Neural progenitor cell (in vitro differentiated cells): ENCODE measurements at regions not wholly inside any gene's neighbourhood (a gene's known extent, or its start where the extent isn't known, plus 50 kb on each side); places are given as distances from the start of the nearest gene placed in this dataset.
A peak's percentile ranks its signal among the peaks of the same experiment; 100 is the strongest.

Experiments
- DNase-seq: peaks from one replicate; pipeline ENCODE4 v3.0.0-alpha.2; 2016; ENCODE audit warnings: low spot score
- H2AFZ ChIP-seq: fragments of 200-600 bp; sonication (generic); replicated peaks from 2 replicates; pipeline ENCODE4 v1.6.1; 2016; ENCODE audit warnings: antibody characterized with exemption
- H3F3A ChIP-seq: fragments of 200-600 bp; sonication (generic); 2 replicates; pipeline ENCODE4 v1.6.1; 2016; ENCODE audit warnings: antibody characterized with exemption, low read depth
- H3K27ac ChIP-seq: fragments of 200-600 bp; sonication (generic); 2 replicates; pipeline ENCODE4 v1.5.1; 2016; ENCODE audit warnings: mild to moderate bottlenecking
- H3K27me3 ChIP-seq: fragments of 200-600 bp; sonication (generic); 2 replicates; pipeline ENCODE4 v1.6.1; 2016; ENCODE audit warnings: mild to moderate bottlenecking, moderate library complexity
- H3K36me3 ChIP-seq: fragments of 200-600 bp; sonication (generic); 2 replicates; pipeline ENCODE4 v1.5.1; 2016
- H3K4me1 ChIP-seq: fragments of 200-600 bp; sonication (generic); 2 replicates; pipeline ENCODE4 v1.6.1; 2016; ENCODE audit warnings: mixed run types
- H3K4me2 ChIP-seq: fragments of 200-600 bp; sonication (generic); 2 replicates; pipeline ENCODE4 v1.6.1; 2016
- H3K4me3 ChIP-seq: fragments of 200-600 bp; sonication (generic); 2 replicates; pipeline ENCODE4 v1.5.1; 2016
- H3K79me2 ChIP-seq: fragments of 200-600 bp; sonication (generic); 2 replicates; pipeline ENCODE4 v1.6.1; 2016; ENCODE audit warnings: low read depth
- H3K9ac ChIP-seq: fragments of 200-600 bp; sonication (generic); 2 replicates; pipeline ENCODE4 v1.6.1; 2016
- H3K9me3 ChIP-seq: fragments of 200-600 bp; sonication (generic); 2 replicates; pipeline ENCODE4 v1.5.1; 2016; ENCODE audit warnings: low read depth
- H4K20me1 ChIP-seq: fragments of 200-600 bp; sonication (generic); 2 replicates; pipeline ENCODE4 v1.6.1; 2016; ENCODE audit warnings: low read depth
- H3K27ac Mint-ChIP-seq: 3 replicates; pipeline ENCODE4 v1.8.0; 2021; ENCODE audit warnings: mixed read lengths
- H3K27me3 Mint-ChIP-seq: 2 replicates; pipeline ENCODE4 v1.8.0; 2022; ENCODE audit warnings: low read depth, mild to moderate bottlenecking, inconsistent platforms, moderate library complexity, mixed read lengths; ENCODE audit not compliant: insufficient read depth
- H3K36me3 Mint-ChIP-seq: 3 replicates; pipeline ENCODE4 v1.8.0; 2021; ENCODE audit warnings: mixed read lengths
- H3K4me1 Mint-ChIP-seq: 3 replicates; pipeline ENCODE4 v1.8.0; 2021; ENCODE audit warnings: mixed read lengths
- H3K4me3 Mint-ChIP-seq: 3 replicates; pipeline ENCODE4 v1.8.0; 2021; ENCODE audit warnings: mild to moderate bottlenecking, moderate library complexity, mixed read lengths
- H3K9me3 Mint-ChIP-seq: 3 replicates; pipeline ENCODE4 v1.8.0; 2020; ENCODE audit warnings: mixed read lengths
- EZH2 ChIP-seq: fragments of 200-600 bp; sonication (generic); IDR thresholded peaks from 2 replicates; pipeline ENCODE4 v1.6.1; 2017; ENCODE audit warnings: antibody characterized with exemption, mild to moderate bottlenecking, moderate library complexity
- EZH2phosphoT487 ChIP-seq: fragments of 200-600 bp; sonication (generic); IDR thresholded peaks from 2 replicates; pipeline ENCODE4 v1.6.1; 2017; ENCODE audit warnings: antibody characterized with exemption
- TF ChIP-seq, protein P1 (sequence below): fragments of 200-600 bp; sonication (generic); IDR thresholded peaks from 2 replicates; pipeline ENCODE4 v1.5.1; 2017; ENCODE audit warnings: antibody characterized with exemption, mild to moderate bottlenecking

DNA sequence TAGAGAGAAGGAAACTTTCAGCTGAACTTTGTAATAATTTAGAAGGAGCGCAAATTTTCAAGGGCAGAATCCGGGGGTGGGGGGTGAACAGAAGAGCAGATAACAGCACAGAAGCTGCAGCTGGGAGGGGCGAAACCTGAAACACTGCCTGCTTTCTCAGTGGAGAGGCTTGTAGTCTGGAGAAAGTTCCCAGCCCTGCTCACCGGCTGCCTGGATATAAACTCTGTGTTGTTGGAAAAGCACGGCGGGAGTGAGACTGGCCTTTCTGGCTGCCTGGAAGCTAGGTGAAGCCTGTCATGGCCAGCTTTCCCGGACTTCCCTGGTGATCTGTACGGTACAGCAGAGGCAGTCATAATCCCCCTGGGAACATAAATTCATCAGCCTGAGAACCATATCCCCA lies 1352.1 kb upstream of the DIAPH2 start:
- H3K4me3 Mint-ChIP-seq, result no peak overlapping the region
- peak overlapping the region; percentile 72 for H3K27ac Mint-ChIP-seq
- peaks cover 7% of the 10 kb centered on the region for H3K4me1 ChIP-seq
- TF ChIP-seq EZH2phosphoT487, result no peak
- TF ChIP-seq, protein P1, sequence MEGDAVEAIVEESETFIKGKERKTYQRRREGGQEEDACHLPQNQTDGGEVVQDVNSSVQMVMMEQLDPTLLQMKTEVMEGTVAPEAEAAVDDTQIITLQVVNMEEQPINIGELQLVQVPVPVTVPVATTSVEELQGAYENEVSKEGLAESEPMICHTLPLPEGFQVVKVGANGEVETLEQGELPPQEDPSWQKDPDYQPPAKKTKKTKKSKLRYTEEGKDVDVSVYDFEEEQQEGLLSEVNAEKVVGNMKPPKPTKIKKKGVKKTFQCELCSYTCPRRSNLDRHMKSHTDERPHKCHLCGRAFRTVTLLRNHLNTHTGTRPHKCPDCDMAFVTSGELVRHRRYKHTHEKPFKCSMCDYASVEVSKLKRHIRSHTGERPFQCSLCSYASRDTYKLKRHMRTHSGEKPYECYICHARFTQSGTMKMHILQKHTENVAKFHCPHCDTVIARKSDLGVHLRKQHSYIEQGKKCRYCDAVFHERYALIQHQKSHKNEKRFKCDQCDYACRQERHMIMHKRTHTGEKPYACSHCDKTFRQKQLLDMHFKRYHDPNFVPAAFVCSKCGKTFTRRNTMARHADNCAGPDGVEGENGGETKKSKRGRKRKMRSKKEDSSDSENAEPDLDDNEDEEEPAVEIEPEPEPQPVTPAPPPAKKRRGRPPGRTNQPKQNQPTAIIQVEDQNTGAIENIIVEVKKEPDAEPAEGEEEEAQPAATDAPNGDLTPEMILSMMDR, result no peak
- TF ChIP-seq EZH2, result no peak
- H3K27ac ChIP-seq, result no peak overlapping the region
- H3F3A ChIP-seq, result no peaks in the 10 kb centered on the region
- no peaks in the 10 kb centered on the region for H3K79me2 ChIP-seq
- H3K36me3 ChIP-seq, result no peaks in the 10 kb centered on the region
- H3K36me3 Mint-ChIP-seq, result no peaks in the 10 kb centered on the region
- H3K9me3 ChIP-seq, result no peaks in the 10 kb centered on the region
- no peak overlapping the region for H3K4me3 ChIP-seq
- peaks cover 4% of the 10 kb centered on the region for H3K9me3 Mint-ChIP-seq
- H3K4me2 ChIP-seq, result peak overlapping the region; percentile 17
- H3K27me3 Mint-ChIP-seq, result peaks cover 4% of the 10 kb centered on the region
- peak overlapping the region; percentile 82 for H2AFZ ChIP-seq
- peak; percentile 21 for DNase-seq
- H3K9ac ChIP-seq, result no peak overlapping the region
- peaks cover 26% of the 10 kb centered on the region for H3K4me1 Mint-ChIP-seq
- H4K20me1 ChIP-seq, result no peaks in the 10 kb centered on the region
- no peaks in the 10 kb centered on the region for H3K27me3 ChIP-seq

DNA sequence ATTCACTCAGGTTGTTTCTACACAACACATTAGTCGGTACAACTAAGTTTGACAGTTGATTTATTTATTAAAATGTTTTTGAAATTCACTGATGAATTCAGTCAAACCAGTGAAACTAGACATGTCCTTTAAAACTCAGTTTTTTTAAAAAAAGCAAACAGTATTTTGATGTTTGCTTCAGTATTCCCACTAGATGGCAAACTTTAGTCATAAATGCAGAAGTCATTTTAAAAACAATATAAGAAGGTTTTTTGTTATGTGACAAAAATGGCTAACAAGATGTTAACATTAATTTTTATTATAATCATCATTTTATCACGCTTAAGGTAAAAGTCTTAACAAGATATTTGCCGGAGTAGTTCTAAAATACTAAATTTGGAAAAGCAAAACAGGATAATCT lies 1337.8 kb upstream of the DIAPH2 start:
- Mint-ChIP-seq H3K9me3 (no peaks in the 10 kb centered on the region), H3K27me3 (no peaks in the 10 kb centered on the region), H3K36me3 (no peaks in the 10 kb centered on the region), H3K4me3 (no peak overlapping the region), H3K27ac (no peak overlapping the region), H3K4me1 (peaks cover 8% of the 10 kb centered on the region)
- Histone ChIP-seq H4K20me1 (no peaks in the 10 kb centered on the region), H3K79me2 (no peaks in the 10 kb centered on the region), H3K36me3 (no peaks in the 10 kb centered on the region), H3K27me3 (no peaks in the 10 kb centered on the region), H3K9me3 (no peaks in the 10 kb centered on the region), H3K4me2 (no peak overlapping the region), H2AFZ (no peak overlapping the region), H3K27ac (no peak overlapping the region), H3K4me3 (no peak overlapping the region), H3K9ac (no peak overlapping the region), H3F3A (no peaks in the 10 kb centered on the region), H3K4me1 (no peaks in the 10 kb centered on the region)
- no peak for DNase-seq
- TF ChIP-seq EZH2phosphoT487, result no peak
- TF ChIP-seq EZH2, result no peak
- TF ChIP-seq, protein P1, result peak; percentile 59

DNA sequence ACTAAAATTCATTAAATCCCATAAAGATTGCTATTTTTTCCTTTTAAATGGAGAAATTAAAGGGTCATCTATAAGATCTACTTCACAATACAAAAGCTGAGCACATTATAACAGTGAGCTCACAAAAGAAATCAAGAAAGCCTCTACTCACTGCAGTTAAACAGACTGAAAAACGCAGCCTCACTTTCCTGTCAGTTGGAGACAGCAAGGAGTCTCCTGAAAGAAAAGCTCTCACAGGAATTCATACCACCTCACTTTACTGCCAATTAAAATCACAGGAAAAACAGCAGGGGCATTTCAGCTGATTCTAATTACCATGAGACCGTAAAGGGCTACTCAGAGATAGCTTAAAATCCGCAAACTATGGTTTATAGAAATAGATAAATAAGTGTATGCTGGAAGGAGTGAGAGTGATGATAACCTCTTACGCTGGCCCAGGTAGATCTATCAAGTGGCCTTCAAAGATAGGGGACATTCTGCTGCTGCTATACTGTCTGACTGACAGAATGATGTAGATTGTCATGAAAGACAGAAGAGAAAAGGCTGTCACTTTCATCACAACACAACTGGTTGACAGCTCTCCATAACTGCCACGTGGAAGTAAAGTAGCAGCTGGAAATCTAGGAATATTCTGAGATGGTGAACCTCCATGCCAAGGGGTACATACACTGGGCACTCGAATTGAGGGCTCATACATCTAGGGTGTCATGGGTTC lies 1333.7 kb upstream of the DIAPH2 start:
- Histone ChIP-seq H2AFZ (no peak overlapping the region), H3K36me3 (no peaks in the 10 kb centered on the region), H3K27ac (no peak overlapping the region), H3K27me3 (no peaks in the 10 kb centered on the region), H3K9ac (no peak overlapping the region), H3F3A (no peaks in the 10 kb centered on the region), H3K9me3 (no peaks in the 10 kb centered on the region), H3K4me1 (no peaks in the 10 kb centered on the region), H4K20me1 (no peaks in the 10 kb centered on the region), H3K79me2 (no peaks in the 10 kb centered on the region), H3K4me2 (no peak overlapping the region), H3K4me3 (no peak overlapping the region)
- H3K36me3 Mint-ChIP-seq, result no peaks in the 10 kb centered on the region
- H3K4me3 Mint-ChIP-seq, result no peak overlapping the region
- peaks cover 3% of the 10 kb centered on the region for H3K9me3 Mint-ChIP-seq
- no peak overlapping the region for H3K27ac Mint-ChIP-seq
- peak; percentile 18 for DNase-seq
- TF ChIP-seq EZH2phosphoT487, result no peak
- TF ChIP-seq, protein P1, result no peak
- TF ChIP-seq EZH2, result no peak
- peaks cover 8% of the 10 kb centered on the region for H3K4me1 Mint-ChIP-seq
- no peaks in the 10 kb centered on the region for H3K27me3 Mint-ChIP-seq
